WTC11 (cell line): ENCODE measurements at regions not wholly inside any gene's neighbourhood (a gene's known extent, or its start where the extent isn't known, plus 50 kb on each side); places are given as distances from the start of the nearest gene placed in this dataset.

Source experiments
- ATAC-seq: fragments of 200-7000 bp; cut with Tn5 transposase; 2 replicates; pipeline ENCODE4 v1.10.0; 2021; ENCODE audit warnings: mild to moderate bottlenecking, moderate library complexity
- CTCF ChIA-PET: fragments of 300-600 bp; sonication (Branson Sonifier 250); formaldehyde crosslinking; loops from one replicate; lab custom pipeline; 2021; ENCODE audit warnings: antibody characterized with exemption; lab: Charles Lee
- POLR2A ChIA-PET: fragments of 350-600 bp; sonication (Branson Sonifier 250); formaldehyde crosslinking; loops from one replicate; lab custom pipeline; 2021; ENCODE audit warnings: antibody characterized with exemption; lab: Charles Lee
- DNase-seq: peaks from one replicate; pipeline ENCODE4 v3.0.0; 2021; ENCODE audit warnings: low spot score
- H3K27ac Mint-ChIP-seq: 2 replicates; pipeline ENCODE4 v1.8.0; 2021; ENCODE audit warnings: mixed read lengths
- H3K27me3 Mint-ChIP-seq: 2 replicates; pipeline ENCODE4 v1.8.0; 2021; ENCODE audit warnings: low read depth, mild to moderate bottlenecking, moderate library complexity, mixed read lengths
- H3K36me3 Mint-ChIP-seq: 2 replicates; pipeline ENCODE4 v1.8.0; 2021; ENCODE audit warnings: mixed read lengths
- H3K4me1 Mint-ChIP-seq: 2 replicates; pipeline ENCODE4 v1.8.0; 2022; ENCODE audit warnings: mixed read lengths
- H3K4me3 Mint-ChIP-seq: 2 replicates; pipeline ENCODE4 v1.8.0; 2021; ENCODE audit warnings: mild to moderate bottlenecking, moderate library complexity, mixed read lengths
- H3K9me3 Mint-ChIP-seq: 2 replicates; pipeline ENCODE4 v1.8.0; 2021; ENCODE audit warnings: mixed read lengths
- CBFB ChIP-seq: sonication (generic); formaldehyde crosslinking; IDR thresholded peaks from 2 replicates; pipeline ENCODE4 v1.8.1; 2022; ENCODE audit warnings: mild to moderate bottlenecking, low read depth, missing genetic modification reagents
- CREM ChIP-seq: sonication (generic); formaldehyde crosslinking; IDR thresholded peaks from 2 replicates; pipeline ENCODE4 v1.8.1; 2022; ENCODE audit warnings: mild to moderate bottlenecking, missing genetic modification reagents, moderate library complexity
- ELF4 ChIP-seq: sonication (generic); formaldehyde crosslinking; IDR thresholded peaks from 2 replicates; pipeline ENCODE4 v1.8.1; 2022; ENCODE audit warnings: low read depth, mild to moderate bottlenecking, moderate library complexity, missing genetic modification reagents
- NR3C1 ChIP-seq: sonication (generic); formaldehyde crosslinking; conservative IDR thresholded peaks from 2 replicates; pipeline ENCODE4 v1.8.1; 2023; ENCODE audit warnings: low read depth, mild to moderate bottlenecking, missing genetic modification reagents
- SOX15 ChIP-seq: fragments of 250-450 bp; sonication (Bioruptor Pico); IDR thresholded peaks from 2 replicates; pipeline ENCODE4 v1.9.0; 2021; ENCODE audit warnings: mild to moderate bottlenecking
- TCF7 ChIP-seq: sonication (generic); formaldehyde crosslinking; IDR thresholded peaks from 2 replicates; pipeline ENCODE4 v1.8.0; 2022; ENCODE audit warnings: mild to moderate bottlenecking, low read depth, missing genetic modification reagents, moderate library complexity
- TP53 ChIP-seq: sonication (generic); formaldehyde crosslinking; IDR thresholded peaks from 2 replicates; pipeline ENCODE4 v1.8.1; 2023; ENCODE audit warnings: mild to moderate bottlenecking, missing genetic modification reagents
- ZBTB21 ChIP-seq: sonication (generic); formaldehyde crosslinking; IDR thresholded peaks from 2 replicates; pipeline ENCODE4 v1.8.1; 2023; ENCODE audit warnings: mild to moderate bottlenecking, missing genetic modification reagents, borderline replicate concordance
- ZNF219 ChIP-seq: sonication (generic); formaldehyde crosslinking; IDR thresholded peaks from 2 replicates; pipeline ENCODE4 v1.8.0; 2023; ENCODE audit warnings: missing genetic modification reagents, mild to moderate bottlenecking, borderline replicate concordance
- ZNF423 ChIP-seq: fragments of 250-450 bp; sonication (Bioruptor Pico); IDR thresholded peaks from 2 replicates; pipeline ENCODE4 v2.1.2; 2022; ENCODE audit warnings: mild to moderate bottlenecking, moderate library complexity
- TF ChIP-seq, protein P1 (sequence below): fragments of 250-450 bp; sonication (Bioruptor Pico); IDR thresholded peaks from 2 replicates; pipeline ENCODE4 v1.9.0; 2021; ENCODE audit warnings: mild to moderate bottlenecking
- TF ChIP-seq, protein P2 (sequence below): sonication (generic); formaldehyde crosslinking; IDR thresholded peaks from 2 replicates; pipeline ENCODE4 v1.8.1; 2023; ENCODE audit warnings: mild to moderate bottlenecking, missing genetic modification reagents, moderate library complexity
- TF ChIP-seq, protein P3 (sequence below): fragments of 250-450 bp; sonication (Bioruptor Pico); IDR thresholded peaks from 2 replicates; pipeline ENCODE4 v2.1.2; 2022; ENCODE audit warnings: mild to moderate bottlenecking, moderate library complexity
- TF ChIP-seq, protein P4 (sequence below): sonication (generic); formaldehyde crosslinking; IDR thresholded peaks from 2 replicates; pipeline ENCODE4 v1.8.0; 2022; ENCODE audit warnings: mild to moderate bottlenecking, missing genetic modification reagents
- TF ChIP-seq, protein P5 (sequence below): fragments of 250-450 bp; sonication (Bioruptor Pico); IDR thresholded peaks from 2 replicates; pipeline ENCODE4 v1.9.0; 2021; ENCODE audit warnings: moderate library complexity, mild to moderate bottlenecking, inconsistent platforms, borderline replicate concordance
- TF ChIP-seq, protein P6 (sequence below): fragments of 250-450 bp; sonication (Bioruptor Pico); IDR thresholded peaks from 2 replicates; pipeline ENCODE4 v1.9.0; 2021; ENCODE audit warnings: mild to moderate bottlenecking, borderline replicate concordance

DNA sequence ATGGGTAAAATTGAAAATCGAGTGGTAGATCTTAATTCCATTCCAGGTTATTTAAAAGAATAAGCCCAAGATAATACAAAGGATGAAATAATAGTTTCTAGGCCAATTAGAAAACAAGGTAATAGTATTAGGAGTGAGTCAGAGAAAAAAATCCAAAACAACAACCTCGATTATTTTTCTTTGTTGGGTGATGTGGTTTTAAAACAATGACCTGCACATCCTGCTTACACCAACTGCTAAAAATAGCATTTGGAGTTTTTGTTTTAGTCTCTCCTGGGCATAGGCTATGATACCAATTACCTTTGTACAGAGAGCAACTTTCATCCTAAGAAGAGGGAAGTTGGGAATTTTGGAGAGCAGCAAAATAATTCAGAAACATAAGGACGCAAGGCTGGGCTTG, 101.7 kb upstream of the MYO10 start (continued):
- TF ChIP-seq, protein P1, sequence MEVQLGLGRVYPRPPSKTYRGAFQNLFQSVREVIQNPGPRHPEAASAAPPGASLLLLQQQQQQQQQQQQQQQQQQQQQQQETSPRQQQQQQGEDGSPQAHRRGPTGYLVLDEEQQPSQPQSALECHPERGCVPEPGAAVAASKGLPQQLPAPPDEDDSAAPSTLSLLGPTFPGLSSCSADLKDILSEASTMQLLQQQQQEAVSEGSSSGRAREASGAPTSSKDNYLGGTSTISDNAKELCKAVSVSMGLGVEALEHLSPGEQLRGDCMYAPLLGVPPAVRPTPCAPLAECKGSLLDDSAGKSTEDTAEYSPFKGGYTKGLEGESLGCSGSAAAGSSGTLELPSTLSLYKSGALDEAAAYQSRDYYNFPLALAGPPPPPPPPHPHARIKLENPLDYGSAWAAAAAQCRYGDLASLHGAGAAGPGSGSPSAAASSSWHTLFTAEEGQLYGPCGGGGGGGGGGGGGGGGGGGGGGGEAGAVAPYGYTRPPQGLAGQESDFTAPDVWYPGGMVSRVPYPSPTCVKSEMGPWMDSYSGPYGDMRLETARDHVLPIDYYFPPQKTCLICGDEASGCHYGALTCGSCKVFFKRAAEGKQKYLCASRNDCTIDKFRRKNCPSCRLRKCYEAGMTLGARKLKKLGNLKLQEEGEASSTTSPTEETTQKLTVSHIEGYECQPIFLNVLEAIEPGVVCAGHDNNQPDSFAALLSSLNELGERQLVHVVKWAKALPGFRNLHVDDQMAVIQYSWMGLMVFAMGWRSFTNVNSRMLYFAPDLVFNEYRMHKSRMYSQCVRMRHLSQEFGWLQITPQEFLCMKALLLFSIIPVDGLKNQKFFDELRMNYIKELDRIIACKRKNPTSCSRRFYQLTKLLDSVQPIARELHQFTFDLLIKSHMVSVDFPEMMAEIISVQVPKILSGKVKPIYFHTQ (CRISPR knock-in tag), result no peak
- TF ChIP-seq TCF7 (CRISPR knock-in tag) (no peak), SOX15 (CRISPR knock-in tag) (no peak), ELF4 (no peak), ZBTB21 (no peak), ZNF423 (CRISPR knock-in tag) (no peak), CBFB (no peak), CREM (no peak), NR3C1 (CRISPR knock-in tag) (no peak)
- TF ChIP-seq, protein P2, sequence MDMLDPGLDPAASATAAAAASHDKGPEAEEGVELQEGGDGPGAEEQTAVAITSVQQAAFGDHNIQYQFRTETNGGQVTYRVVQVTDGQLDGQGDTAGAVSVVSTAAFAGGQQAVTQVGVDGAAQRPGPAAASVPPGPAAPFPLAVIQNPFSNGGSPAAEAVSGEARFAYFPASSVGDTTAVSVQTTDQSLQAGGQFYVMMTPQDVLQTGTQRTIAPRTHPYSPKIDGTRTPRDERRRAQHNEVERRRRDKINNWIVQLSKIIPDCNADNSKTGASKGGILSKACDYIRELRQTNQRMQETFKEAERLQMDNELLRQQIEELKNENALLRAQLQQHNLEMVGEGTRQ (CRISPR knock-in tag), result no peak
- TF ChIP-seq, protein P3, sequence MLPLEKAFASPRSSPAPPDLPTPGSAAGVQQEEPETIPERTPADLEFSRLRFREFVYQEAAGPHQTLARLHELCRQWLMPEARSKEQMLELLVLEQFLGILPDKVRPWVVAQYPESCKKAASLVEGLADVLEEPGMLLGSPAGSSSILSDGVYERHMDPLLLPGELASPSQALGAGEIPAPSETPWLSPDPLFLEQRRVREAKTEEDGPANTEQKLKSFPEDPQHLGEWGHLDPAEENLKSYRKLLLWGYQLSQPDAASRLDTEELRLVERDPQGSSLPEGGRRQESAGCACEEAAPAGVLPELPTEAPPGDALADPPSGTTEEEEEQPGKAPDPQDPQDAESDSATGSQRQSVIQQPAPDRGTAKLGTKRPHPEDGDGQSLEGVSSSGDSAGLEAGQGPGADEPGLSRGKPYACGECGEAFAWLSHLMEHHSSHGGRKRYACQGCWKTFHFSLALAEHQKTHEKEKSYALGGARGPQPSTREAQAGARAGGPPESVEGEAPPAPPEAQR (CRISPR knock-in tag), result no peak
- TF ChIP-seq, protein P4, sequence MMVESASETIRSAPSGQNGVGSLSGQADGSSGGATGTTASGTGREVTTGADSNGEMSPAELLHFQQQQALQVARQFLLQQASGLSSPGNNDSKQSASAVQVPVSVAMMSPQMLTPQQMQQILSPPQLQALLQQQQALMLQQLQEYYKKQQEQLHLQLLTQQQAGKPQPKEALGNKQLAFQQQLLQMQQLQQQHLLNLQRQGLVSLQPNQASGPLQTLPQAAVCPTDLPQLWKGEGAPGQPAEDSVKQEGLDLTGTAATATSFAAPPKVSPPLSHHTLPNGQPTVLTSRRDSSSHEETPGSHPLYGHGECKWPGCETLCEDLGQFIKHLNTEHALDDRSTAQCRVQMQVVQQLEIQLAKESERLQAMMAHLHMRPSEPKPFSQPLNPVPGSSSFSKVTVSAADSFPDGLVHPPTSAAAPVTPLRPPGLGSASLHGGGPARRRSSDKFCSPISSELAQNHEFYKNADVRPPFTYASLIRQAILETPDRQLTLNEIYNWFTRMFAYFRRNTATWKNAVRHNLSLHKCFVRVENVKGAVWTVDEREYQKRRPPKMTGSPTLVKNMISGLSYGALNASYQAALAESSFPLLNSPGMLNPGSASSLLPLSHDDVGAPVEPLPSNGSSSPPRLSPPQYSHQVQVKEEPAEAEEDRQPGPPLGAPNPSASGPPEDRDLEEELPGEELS (CRISPR knock-in tag), result no peak
- TF ChIP-seq, all 79 proteins: peak for 0

DNA sequence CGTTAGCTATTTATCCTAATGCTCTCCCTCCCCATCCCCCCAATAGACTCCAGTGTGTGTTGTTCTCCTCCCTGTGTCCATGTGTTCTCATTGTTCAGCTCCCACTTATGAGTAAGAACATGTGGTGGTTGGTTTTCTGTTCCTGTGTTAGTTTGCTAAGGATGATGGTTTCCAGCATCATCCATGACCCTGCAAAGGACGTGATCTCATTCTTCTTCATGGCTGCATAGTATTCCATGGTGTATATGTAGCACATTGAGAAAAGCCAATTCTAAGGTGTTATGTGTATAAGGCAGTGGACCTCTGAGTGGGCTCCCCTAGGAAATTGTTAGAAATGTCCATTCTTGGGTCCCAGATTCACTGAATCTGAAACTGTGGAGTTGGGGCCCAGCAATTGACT, 103.1 kb upstream of the MYO10 start:
- H3K9me3 Mint-ChIP-seq, result peaks cover 4% of the 10 kb centered on the region; the same call in 1 of the 2 replicates

More for the DNA sequence above, 103.1 kb upstream of the MYO10 start:
- DNase-seq (no peak), ATAC-seq (no peak)
- ChIA-PET CTCF (no interaction called here), POLR2A (no interaction called here)
- no peak overlapping the region for H3K4me3 Mint-ChIP-seq
- H3K27me3 Mint-ChIP-seq, result no peaks in the 10 kb centered on the region
- no peaks in the 10 kb centered on the region for H3K36me3 Mint-ChIP-seq
- H3K4me1 Mint-ChIP-seq, result no peaks in the 10 kb centered on the region
- TF ChIP-seq, protein P5, sequence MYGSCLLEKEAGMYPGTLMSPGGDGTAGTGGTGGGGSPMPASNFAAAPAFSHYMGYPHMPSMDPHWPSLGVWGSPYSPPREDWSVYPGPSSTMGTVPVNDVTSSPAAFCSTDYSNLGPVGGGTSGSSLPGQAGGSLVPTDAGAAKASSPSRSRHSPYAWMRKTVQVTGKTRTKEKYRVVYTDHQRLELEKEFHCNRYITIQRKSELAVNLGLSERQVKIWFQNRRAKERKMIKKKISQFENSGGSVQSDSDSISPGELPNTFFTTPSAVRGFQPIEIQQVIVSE (CRISPR knock-in tag), result no peak
- TF ChIP-seq, protein P6, sequence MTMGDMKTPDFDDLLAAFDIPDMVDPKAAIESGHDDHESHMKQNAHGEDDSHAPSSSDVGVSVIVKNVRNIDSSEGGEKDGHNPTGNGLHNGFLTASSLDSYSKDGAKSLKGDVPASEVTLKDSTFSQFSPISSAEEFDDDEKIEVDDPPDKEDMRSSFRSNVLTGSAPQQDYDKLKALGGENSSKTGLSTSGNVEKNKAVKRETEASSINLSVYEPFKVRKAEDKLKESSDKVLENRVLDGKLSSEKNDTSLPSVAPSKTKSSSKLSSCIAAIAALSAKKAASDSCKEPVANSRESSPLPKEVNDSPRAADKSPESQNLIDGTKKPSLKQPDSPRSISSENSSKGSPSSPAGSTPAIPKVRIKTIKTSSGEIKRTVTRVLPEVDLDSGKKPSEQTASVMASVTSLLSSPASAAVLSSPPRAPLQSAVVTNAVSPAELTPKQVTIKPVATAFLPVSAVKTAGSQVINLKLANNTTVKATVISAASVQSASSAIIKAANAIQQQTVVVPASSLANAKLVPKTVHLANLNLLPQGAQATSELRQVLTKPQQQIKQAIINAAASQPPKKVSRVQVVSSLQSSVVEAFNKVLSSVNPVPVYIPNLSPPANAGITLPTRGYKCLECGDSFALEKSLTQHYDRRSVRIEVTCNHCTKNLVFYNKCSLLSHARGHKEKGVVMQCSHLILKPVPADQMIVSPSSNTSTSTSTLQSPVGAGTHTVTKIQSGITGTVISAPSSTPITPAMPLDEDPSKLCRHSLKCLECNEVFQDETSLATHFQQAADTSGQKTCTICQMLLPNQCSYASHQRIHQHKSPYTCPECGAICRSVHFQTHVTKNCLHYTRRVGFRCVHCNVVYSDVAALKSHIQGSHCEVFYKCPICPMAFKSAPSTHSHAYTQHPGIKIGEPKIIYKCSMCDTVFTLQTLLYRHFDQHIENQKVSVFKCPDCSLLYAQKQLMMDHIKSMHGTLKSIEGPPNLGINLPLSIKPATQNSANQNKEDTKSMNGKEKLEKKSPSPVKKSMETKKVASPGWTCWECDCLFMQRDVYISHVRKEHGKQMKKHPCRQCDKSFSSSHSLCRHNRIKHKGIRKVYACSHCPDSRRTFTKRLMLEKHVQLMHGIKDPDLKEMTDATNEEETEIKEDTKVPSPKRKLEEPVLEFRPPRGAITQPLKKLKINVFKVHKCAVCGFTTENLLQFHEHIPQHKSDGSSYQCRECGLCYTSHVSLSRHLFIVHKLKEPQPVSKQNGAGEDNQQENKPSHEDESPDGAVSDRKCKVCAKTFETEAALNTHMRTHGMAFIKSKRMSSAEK (CRISPR knock-in tag), result no peak
- TF ChIP-seq, protein P2 (CRISPR knock-in tag), result no peak
- TF ChIP-seq ZNF219 (CRISPR knock-in tag) (no peak), TCF7 (CRISPR knock-in tag) (no peak), NR3C1 (CRISPR knock-in tag) (no peak), TP53 (CRISPR knock-in tag) (no peak)
- TF ChIP-seq, protein P4 (CRISPR knock-in tag), result no peak
- no peak overlapping the region for H3K27ac Mint-ChIP-seq
